ENCODE measurements at regions not wholly inside any gene's neighbourhood (a gene's known extent, or its start where the extent isn't known, plus 50 kb on each side); places are given as distances from the start of the nearest gene placed in this dataset.

DNA sequence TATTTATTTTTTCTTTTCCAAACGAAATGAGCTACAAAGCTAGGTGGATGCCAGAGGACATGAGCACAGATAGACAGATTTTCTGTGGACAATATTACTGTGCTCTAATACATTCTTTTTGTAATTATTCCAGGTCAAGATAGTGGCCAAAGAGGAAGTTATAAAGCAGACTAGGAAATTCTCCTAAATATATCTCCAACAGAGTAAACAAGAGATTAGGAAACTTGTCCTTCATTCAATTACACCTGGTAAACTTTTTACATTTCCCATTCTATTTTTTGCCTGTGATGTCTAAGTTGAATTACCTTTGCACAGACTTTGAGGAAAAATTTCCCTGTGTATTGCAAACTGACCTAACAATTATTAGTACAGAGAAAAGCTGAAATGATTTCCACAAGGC lies 905.5 kb upstream of the PCDH20 start:
- Histone ChIP-seq H3K79me2 (ENCODE audit: low read length) (no peaks in the 10 kb centered on the region), H3K36me3 (replicated peaks; ENCODE audit: insufficient read depth, low read length) (no peaks in the 10 kb centered on the region), H3K27me3 (replicated peaks; ENCODE audit: insufficient read depth, low read length) (no peaks in the 10 kb centered on the region), H3K9ac (ENCODE audit: low read length) (no peak overlapping the region), H3K9me2 (replicated peaks; ENCODE audit: insufficient read depth, low read length) (no peaks in the 10 kb centered on the region), H3K9me3 (replicated peaks; ENCODE audit: insufficient read depth, low read length) (no peaks in the 10 kb centered on the region), H3K4me1 (ENCODE audit: low read length) (no peaks in the 10 kb centered on the region), H4K20me1 (ENCODE audit: insufficient read depth, low read length) (no peaks in the 10 kb centered on the region), H2AFZ (ENCODE audit: low read length) (no peak overlapping the region), H3K27ac (ENCODE audit: low read length) (no peak overlapping the region), H3K4me2 (ENCODE audit: low read depth, low read length) (no peak overlapping the region), H3K4me3 (ENCODE audit: low read length) (no peak overlapping the region), H3F3A (ENCODE audit: insufficient read depth, low read length) (no peaks in the 10 kb centered on the region)
- TF ChIP-seq EZH2 (optimal IDR thresholded peaks at IDR 0.05; ENCODE audit: low read depth, low read length) = no peak
- TF ChIP-seq, protein P1, sequence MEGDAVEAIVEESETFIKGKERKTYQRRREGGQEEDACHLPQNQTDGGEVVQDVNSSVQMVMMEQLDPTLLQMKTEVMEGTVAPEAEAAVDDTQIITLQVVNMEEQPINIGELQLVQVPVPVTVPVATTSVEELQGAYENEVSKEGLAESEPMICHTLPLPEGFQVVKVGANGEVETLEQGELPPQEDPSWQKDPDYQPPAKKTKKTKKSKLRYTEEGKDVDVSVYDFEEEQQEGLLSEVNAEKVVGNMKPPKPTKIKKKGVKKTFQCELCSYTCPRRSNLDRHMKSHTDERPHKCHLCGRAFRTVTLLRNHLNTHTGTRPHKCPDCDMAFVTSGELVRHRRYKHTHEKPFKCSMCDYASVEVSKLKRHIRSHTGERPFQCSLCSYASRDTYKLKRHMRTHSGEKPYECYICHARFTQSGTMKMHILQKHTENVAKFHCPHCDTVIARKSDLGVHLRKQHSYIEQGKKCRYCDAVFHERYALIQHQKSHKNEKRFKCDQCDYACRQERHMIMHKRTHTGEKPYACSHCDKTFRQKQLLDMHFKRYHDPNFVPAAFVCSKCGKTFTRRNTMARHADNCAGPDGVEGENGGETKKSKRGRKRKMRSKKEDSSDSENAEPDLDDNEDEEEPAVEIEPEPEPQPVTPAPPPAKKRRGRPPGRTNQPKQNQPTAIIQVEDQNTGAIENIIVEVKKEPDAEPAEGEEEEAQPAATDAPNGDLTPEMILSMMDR (IDR thresholded peaks at IDR 0.05; ENCODE audit: low read length) = no peak
- no peak for TF ChIP-seq EZH2phosphoT487 (IDR thresholded peaks at IDR 0.05; ENCODE audit: low read length)
- DNase-seq = no peak

DNA sequence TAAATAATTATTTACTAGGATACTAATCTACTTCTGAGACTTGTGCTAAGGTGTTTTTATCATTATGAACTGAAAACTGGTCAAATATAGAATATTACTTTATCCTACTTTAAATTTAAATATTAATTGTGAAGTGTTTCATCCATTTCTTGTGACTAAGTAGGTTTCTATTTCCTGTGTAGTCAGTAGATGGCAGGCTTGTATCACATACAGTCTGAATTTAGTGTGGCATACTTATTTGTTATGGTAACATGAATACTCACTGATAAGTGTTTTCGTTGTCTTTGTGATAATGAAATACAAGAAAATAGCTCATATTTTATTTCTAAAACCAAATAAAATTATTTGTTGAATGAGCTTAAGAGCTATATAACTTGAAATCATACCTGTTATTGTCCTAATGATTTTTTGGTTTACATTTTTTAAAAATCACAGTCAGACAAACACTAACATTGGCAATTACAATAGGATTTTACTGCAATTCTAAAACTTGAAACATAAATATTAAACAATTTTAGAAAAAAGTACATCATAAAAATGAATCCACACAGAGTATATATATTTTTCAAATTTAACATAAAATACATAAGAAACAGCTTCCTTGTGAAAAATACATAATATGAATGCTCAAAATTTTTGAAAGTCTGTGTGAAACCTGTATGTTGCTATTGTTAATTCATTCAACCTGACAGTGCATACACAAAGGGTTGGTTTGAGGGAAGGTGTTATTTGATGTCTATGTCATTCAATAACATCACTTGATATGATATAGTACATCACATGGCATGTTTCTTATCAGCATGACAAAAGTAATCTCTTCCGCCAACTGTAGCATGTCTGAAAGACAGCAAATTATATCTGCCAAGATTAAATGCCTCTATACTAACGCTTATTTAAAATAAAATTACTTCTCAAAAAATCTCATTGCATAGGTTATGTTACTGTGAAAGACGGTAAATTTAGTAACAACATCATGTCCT lies 904.8 kb upstream of the PCDH20 start:
- H3K4me3 ChIP-seq (ENCODE audit: low read length) = no peak overlapping the region
- no peaks in the 10 kb centered on the region for H3F3A ChIP-seq (ENCODE audit: insufficient read depth, low read length)
- H3K4me2 ChIP-seq (ENCODE audit: low read depth, low read length) = no peak overlapping the region
- H2AFZ ChIP-seq (ENCODE audit: low read length) = no peak overlapping the region
- H3K9me2 ChIP-seq (replicated peaks; ENCODE audit: insufficient read depth, low read length) = no peaks in the 10 kb centered on the region
- H3K79me2 ChIP-seq (ENCODE audit: low read length) = no peaks in the 10 kb centered on the region
- H4K20me1 ChIP-seq (ENCODE audit: insufficient read depth, low read length) = no peaks in the 10 kb centered on the region
- DNase-seq = peak; percentile 54
- no peak for TF ChIP-seq EZH2 (optimal IDR thresholded peaks at IDR 0.05; ENCODE audit: low read depth, low read length)
- TF ChIP-seq, protein P1 (IDR thresholded peaks at IDR 0.05; ENCODE audit: low read length) = peak; percentile 48
- H3K4me1 ChIP-seq (ENCODE audit: low read length) = no peaks in the 10 kb centered on the region
- H3K36me3 ChIP-seq (replicated peaks; ENCODE audit: insufficient read depth, low read length) = no peaks in the 10 kb centered on the region
- H3K9me3 ChIP-seq (replicated peaks; ENCODE audit: insufficient read depth, low read length) = no peaks in the 10 kb centered on the region
- no peak overlapping the region for H3K27ac ChIP-seq (ENCODE audit: low read length)
- no peak overlapping the region for H3K9ac ChIP-seq (ENCODE audit: low read length)
- no peaks in the 10 kb centered on the region for H3K27me3 ChIP-seq (replicated peaks; ENCODE audit: insufficient read depth, low read length)

DNA sequence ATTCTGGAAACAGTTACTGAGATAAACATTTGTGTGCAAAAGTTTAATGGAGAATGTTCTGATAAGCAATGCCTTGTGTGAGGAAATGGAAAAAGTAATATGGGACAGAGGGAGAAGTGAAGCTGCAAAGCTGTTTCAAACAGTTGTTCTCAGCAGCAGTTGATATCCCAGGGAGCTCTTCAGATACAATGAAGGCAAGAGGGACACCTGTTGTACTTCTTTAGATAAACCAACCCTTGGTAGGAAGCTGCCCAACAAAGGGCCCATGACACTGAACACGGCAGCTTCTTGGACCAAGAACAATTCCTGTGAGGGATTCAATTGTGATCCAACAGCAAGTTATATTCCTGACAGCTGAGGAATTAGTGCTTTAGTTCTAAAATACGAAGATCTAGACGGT lies 894.3 kb upstream of the PCDH20 start:
- TF ChIP-seq EZH2phosphoT487 (IDR thresholded peaks at IDR 0.05; ENCODE audit: low read length) = no peak
- TF ChIP-seq, protein P1 (IDR thresholded peaks at IDR 0.05; ENCODE audit: low read length) = no peak
- TF ChIP-seq EZH2 (optimal IDR thresholded peaks at IDR 0.05; ENCODE audit: low read depth, low read length) = no peak
- peaks cover 4% of the 10 kb centered on the region; the same call in 1 of the 2 replicates for H3F3A ChIP-seq (ENCODE audit: insufficient read depth, low read length)
- H3K27ac ChIP-seq (ENCODE audit: low read length) = no peak overlapping the region
- H3K27me3 ChIP-seq (replicated peaks; ENCODE audit: insufficient read depth, low read length) = no peaks in the 10 kb centered on the region
- DNase-seq = no peak
- H3K4me2 ChIP-seq (ENCODE audit: low read depth, low read length) = no peak overlapping the region
- no peak overlapping the region for H3K9ac ChIP-seq (ENCODE audit: low read length)
- no peak overlapping the region for H3K4me3 ChIP-seq (ENCODE audit: low read length)
- no peaks in the 10 kb centered on the region for H3K9me2 ChIP-seq (replicated peaks; ENCODE audit: insufficient read depth, low read length)
- H2AFZ ChIP-seq (ENCODE audit: low read length) = no peak overlapping the region
- no peaks in the 10 kb centered on the region for H4K20me1 ChIP-seq (ENCODE audit: insufficient read depth, low read length)
- no peaks in the 10 kb centered on the region for H3K9me3 ChIP-seq (replicated peaks; ENCODE audit: insufficient read depth, low read length)
- no peaks in the 10 kb centered on the region for H3K79me2 ChIP-seq (ENCODE audit: low read length)
- H3K36me3 ChIP-seq (replicated peaks; ENCODE audit: insufficient read depth, low read length) = no peaks in the 10 kb centered on the region
- H3K4me1 ChIP-seq (ENCODE audit: low read length) = peaks cover 10% of the 10 kb centered on the region

Measured in MM.1S (cell line).